ENCODE measurements at regions not wholly inside any gene's neighbourhood (a gene's known extent, or its start where the extent isn't known, plus 50 kb on each side); places are given as distances from the start of the nearest gene placed in this dataset.
"Not testable (repeated sequence)": the region's sequence is repeated elsewhere in the genome, so short reads cannot be mapped to it uniquely, and the experiment has no call there.

- peaks cover 37% of the 10 kb centered on the region for H3K9me3 Mint-ChIP-seq
- no peaks in the 10 kb centered on the region for H3K4me1 Mint-ChIP-seq (ENCODE audit: low read depth)
- no peak overlapping the region for H3K27ac Mint-ChIP-seq
- no peaks in the 10 kb centered on the region for H3K27me3 Mint-ChIP-seq (ENCODE audit: insufficient read depth)
- TF ChIP-seq CTCF (IDR thresholded peaks at IDR 0.05), result no peak
- H3K36me3 Mint-ChIP-seq (ENCODE audit: low read depth), result peaks cover 5% of the 10 kb centered on the region
- no peak for DNase-seq
- no peak overlapping the region for H3K4me3 Mint-ChIP-seq
Measured at GRCh38 chr12:131323879-131324278, 370.2 kb downstream of the ADGRD1 start.

- Mint-ChIP-seq H3K4me3 (no peak overlapping the region), H3K27ac (no peak overlapping the region), H3K27me3 (ENCODE audit: insufficient read depth) (no peaks in the 10 kb centered on the region; the same call in none of the 2 replicates), H3K9me3 (peaks cover 48% of the 10 kb centered on the region), H3K4me1 (ENCODE audit: low read depth) (no peaks in the 10 kb centered on the region), H3K36me3 (ENCODE audit: low read depth) (peaks cover 5% of the 10 kb centered on the region)
- no peak for TF ChIP-seq CTCF (IDR thresholded peaks at IDR 0.05)
- no peak for DNase-seq
Measured at GRCh38 chr12:131327521-131328488, 374.1 kb downstream of the ADGRD1 start.

GRCh38 chr12:131328861-131329845 lies 375.4 kb downstream of the ADGRD1 start:
- H3K36me3 Mint-ChIP-seq (ENCODE audit: low read depth); DNase-seq; H3K4me3 Mint-ChIP-seq; H3K27ac Mint-ChIP-seq; H3K4me1 Mint-ChIP-seq (ENCODE audit: low read depth); H3K27me3 Mint-ChIP-seq (ENCODE audit: insufficient read depth): not testable (repeated sequence)
- peaks cover 50% of the 10 kb centered on the region for H3K9me3 Mint-ChIP-seq

- Mint-ChIP-seq H3K4me3 (no peak overlapping the region), H3K9me3 (peaks cover 41% of the 10 kb centered on the region), H3K27me3 (ENCODE audit: insufficient read depth) (no peaks in the 10 kb centered on the region; the same call in none of the 2 replicates), H3K4me1 (ENCODE audit: low read depth) (no peaks in the 10 kb centered on the region), H3K36me3 (ENCODE audit: low read depth) (peaks cover 5% of the 10 kb centered on the region), H3K27ac (no peak overlapping the region)
- no peak for TF ChIP-seq CTCF (IDR thresholded peaks at IDR 0.05)
- DNase-seq, result no peak
Measured at GRCh38 chr12:131330106-131330815, 376.6 kb downstream of the ADGRD1 start.

- no peaks in the 10 kb centered on the region for H3K4me1 Mint-ChIP-seq (ENCODE audit: low read depth)
- no peak for DNase-seq
- H3K27ac Mint-ChIP-seq, result no peak overlapping the region
- TF ChIP-seq CTCF (IDR thresholded peaks at IDR 0.05), result no peak
- no peaks in the 10 kb centered on the region; the same call in none of the 2 replicates for H3K27me3 Mint-ChIP-seq (ENCODE audit: insufficient read depth)
- H3K36me3 Mint-ChIP-seq (ENCODE audit: low read depth), result peaks cover 5% of the 10 kb centered on the region
- no peak overlapping the region for H3K4me3 Mint-ChIP-seq
- H3K9me3 Mint-ChIP-seq, result peaks cover 40% of the 10 kb centered on the region
Measured at GRCh38 chr12:131331148-131331750, 377.5 kb downstream of the ADGRD1 start.
